OCI-LY7 (cell line): ENCODE measurements at regions not wholly inside any gene's neighbourhood (a gene's known extent, or its start where the extent isn't known, plus 50 kb on each side); places are given as distances from the start of the nearest gene placed in this dataset.

ENCODE experiments used
- EZH2phosphoT487 ChIP-seq: fragments of 200-600 bp; sonication (generic); IDR thresholded peaks from 2 replicates; pipeline ENCODE4 v1.6.1; 2018; ENCODE audit warnings: low read depth, borderline replicate concordance, mild to moderate bottlenecking, mixed run types, antibody characterized with exemption, low read length, moderate library complexity, mixed read lengths
- TF ChIP-seq, protein P1 (sequence below): fragments of 200-600 bp; sonication (generic); conservative IDR thresholded peaks from 2 replicates; pipeline ENCODE4 v1.5.1; 2014; ENCODE audit warnings: mild to moderate bottlenecking, antibody characterized with exemption, low read length, moderate library complexity, mixed read lengths

DNA sequence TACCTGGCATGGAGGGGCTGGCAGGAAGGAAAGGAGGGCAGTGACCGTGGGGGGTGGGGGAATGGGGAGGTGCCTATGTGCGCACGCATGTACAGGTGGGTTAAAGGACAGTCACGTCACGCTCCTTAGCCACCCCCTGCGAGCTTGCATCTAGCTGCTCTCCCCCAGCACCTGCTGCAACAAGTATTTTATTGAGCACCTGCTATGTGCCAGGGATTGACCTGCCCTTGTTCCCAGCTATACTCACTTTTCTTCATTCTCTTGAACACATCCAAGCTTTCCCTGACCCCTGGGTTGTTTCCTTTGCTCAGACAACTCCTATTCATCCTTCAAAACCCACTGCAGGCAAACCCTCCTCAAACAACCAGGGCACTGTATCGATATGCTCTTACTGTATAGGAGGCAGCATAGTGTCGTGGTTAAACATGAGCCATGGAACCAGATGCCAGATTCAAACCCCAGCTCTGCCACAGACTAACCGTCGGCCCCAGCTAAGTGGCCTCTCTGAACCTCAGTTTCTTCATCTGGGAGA, 155.2 kb upstream of the CIBAR2 start:
- TF ChIP-seq, protein P1, sequence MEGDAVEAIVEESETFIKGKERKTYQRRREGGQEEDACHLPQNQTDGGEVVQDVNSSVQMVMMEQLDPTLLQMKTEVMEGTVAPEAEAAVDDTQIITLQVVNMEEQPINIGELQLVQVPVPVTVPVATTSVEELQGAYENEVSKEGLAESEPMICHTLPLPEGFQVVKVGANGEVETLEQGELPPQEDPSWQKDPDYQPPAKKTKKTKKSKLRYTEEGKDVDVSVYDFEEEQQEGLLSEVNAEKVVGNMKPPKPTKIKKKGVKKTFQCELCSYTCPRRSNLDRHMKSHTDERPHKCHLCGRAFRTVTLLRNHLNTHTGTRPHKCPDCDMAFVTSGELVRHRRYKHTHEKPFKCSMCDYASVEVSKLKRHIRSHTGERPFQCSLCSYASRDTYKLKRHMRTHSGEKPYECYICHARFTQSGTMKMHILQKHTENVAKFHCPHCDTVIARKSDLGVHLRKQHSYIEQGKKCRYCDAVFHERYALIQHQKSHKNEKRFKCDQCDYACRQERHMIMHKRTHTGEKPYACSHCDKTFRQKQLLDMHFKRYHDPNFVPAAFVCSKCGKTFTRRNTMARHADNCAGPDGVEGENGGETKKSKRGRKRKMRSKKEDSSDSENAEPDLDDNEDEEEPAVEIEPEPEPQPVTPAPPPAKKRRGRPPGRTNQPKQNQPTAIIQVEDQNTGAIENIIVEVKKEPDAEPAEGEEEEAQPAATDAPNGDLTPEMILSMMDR, result no peak
- no peak for TF ChIP-seq EZH2phosphoT487
